PC-3 (cell line): ENCODE measurements at regions not wholly inside any gene's neighbourhood (a gene's known extent, or its start where the extent isn't known, plus 50 kb on each side); places are given as distances from the start of the nearest gene placed in this dataset.
"Not testable (repeated sequence)": the region's sequence is repeated elsewhere in the genome, so short reads cannot be mapped to it uniquely, and the experiment has no call there.

Source experiments
- ATAC-seq: fragments of 200-7000 bp; cut with Tn5 transposase; 2 replicates; pipeline ENCODE4 v1.9.1; 2020; ENCODE audit warnings: mild to moderate bottlenecking, moderate library complexity
- BruUV-seq: library from RNA; stranded (reverse); fragments of 400-500 nt; replicated peaks from 2 replicates; lab custom pipeline; 2021; lab: Mats Ljungman, UMichigan
- CTCF ChIA-PET: fragments of 300-600 bp; sonication (Branson Sonifier 250); formaldehyde crosslinking; loops from one replicate; lab custom pipeline; 2022; ENCODE audit warnings: antibody characterized with exemption; lab: Charles Lee
- POLR2A ChIA-PET: fragments of 300-600 bp; sonication (Branson Sonifier 250); formaldehyde crosslinking; loops from one replicate; lab custom pipeline; 2022; ENCODE audit warnings: antibody characterized with exemption; ENCODE audit not compliant: unreplicated experiment; lab: Charles Lee
- DNase-seq: peaks from one replicate; pipeline ENCODE4 v3.0.0-alpha.2; 2015
- H2AFZ ChIP-seq: fragments of 300-600 bp; sonication (generic); 2 replicates; pipeline ENCODE4 v1.6.0; 2016; ENCODE audit warnings: antibody characterized with exemption, low read length
- H3F3A ChIP-seq: fragments of 300-600 bp; sonication (generic); one replicate; pipeline ENCODE4 v1.6.0; 2017; ENCODE audit warnings: antibody characterized with exemption, low read length, control low read depth, mild to moderate bottlenecking; ENCODE audit not compliant: unreplicated experiment
- H3K27ac ChIP-seq: fragments of 300-600 bp; sonication (generic); 2 replicates; pipeline ENCODE4 v1.5.1; 2016; ENCODE audit warnings: mild to moderate bottlenecking, low read length
- H3K27me3 ChIP-seq: fragments of 300-600 bp; sonication (generic); 2 replicates; pipeline ENCODE4 v1.6.1; 2016; ENCODE audit warnings: low read length, mixed read lengths
- H3K36me3 ChIP-seq: fragments of 300-600 bp; sonication (generic); 2 replicates; pipeline ENCODE4 v1.6.1; 2016; ENCODE audit warnings: low read depth, mixed run types, low read length, mixed read lengths
- H3K4me1 ChIP-seq: fragments of 300-600 bp; sonication (generic); 2 replicates; pipeline ENCODE4 v1.5.1; 2016; ENCODE audit warnings: low read length; ENCODE audit not compliant: insufficient read depth
- H3K4me2 ChIP-seq: fragments of 300-600 bp; sonication (generic); 2 replicates; pipeline ENCODE4 v1.6.0; 2016; ENCODE audit warnings: low read length
- H3K4me3 ChIP-seq: fragments of 300-600 bp; sonication (generic); 2 replicates; pipeline ENCODE4 v1.5.1; 2016; ENCODE audit warnings: mild to moderate bottlenecking, low read length, mixed read lengths
- H3K79me2 ChIP-seq: fragments of 300-600 bp; sonication (generic); 2 replicates; pipeline ENCODE4 v1.6.1; 2017; ENCODE audit warnings: low read length, mixed read lengths
- H3K9ac ChIP-seq: fragments of 300-600 bp; sonication (generic); 2 replicates; pipeline ENCODE4 v1.6.0; 2016; ENCODE audit warnings: mild to moderate bottlenecking, low read length
- H3K9me2 ChIP-seq: fragments of 300-600 bp; sonication (generic); replicated peaks from 2 replicates; pipeline ENCODE4 v1.6.1; 2016; ENCODE audit warnings: mixed run types, low read length, mixed read lengths
- H3K9me3 ChIP-seq: fragments of 300-600 bp; sonication (generic); 2 replicates; pipeline ENCODE4 v1.6.1; 2016; ENCODE audit warnings: low read length, mixed read lengths
- H4K20me1 ChIP-seq: fragments of 300-600 bp; sonication (generic); 2 replicates; pipeline ENCODE4 v1.6.1; 2016; ENCODE audit warnings: low read length, mixed read lengths
- CTCF ChIP-seq: fragments of 300-600 bp; sonication (generic); conservative IDR thresholded peaks from 2 replicates; pipeline ENCODE4 v1.5.1; 2017; ENCODE audit warnings: antibody characterized with exemption, low read depth, mild to moderate bottlenecking, low read length
- EZH2 ChIP-seq: fragments of 300-600 bp; sonication (generic); IDR thresholded peaks from one replicate; pipeline ENCODE4 v1.6.1; 2017; ENCODE audit warnings: antibody characterized with exemption, mild to moderate bottlenecking, low read length; ENCODE audit not compliant: unreplicated experiment
- EZH2phosphoT487 ChIP-seq: fragments of 300-600 bp; sonication (generic); IDR thresholded peaks from 2 replicates; pipeline ENCODE4 v1.6.1; 2018; ENCODE audit warnings: mild to moderate bottlenecking, antibody characterized with exemption, low read length, borderline replicate concordance
- intact Hi-C: fragments of 100-400 bp; cut with micrococcal nuclease; formaldehyde crosslinking; loops from 2 replicates; pipeline ENCODE4 v1.9.0; 2023

- no TSS peak for BruUV-seq
- H2AFZ ChIP-seq = no peak overlapping the region
Measured at GRCh38 chr4:186798951-186799659, 75.4 kb upstream of the FAT1 start.

GRCh38 chr4:186805020-186805820 lies 81.6 kb upstream of the FAT1 start:
- Histone ChIP-seq H3K9me3 (no peaks in the 10 kb centered on the region), H3K27me3 (no peaks in the 10 kb centered on the region), H3F3A (no peaks in the 10 kb centered on the region), H3K4me1 (no peaks in the 10 kb centered on the region), H3K9me2 (no peaks in the 10 kb centered on the region), H3K4me2 (no peak overlapping the region), H2AFZ (no peak overlapping the region), H3K4me3 (no peak overlapping the region), H3K27ac (no peak overlapping the region), H3K36me3 (no peaks in the 10 kb centered on the region), H3K9ac (no peak overlapping the region), H4K20me1 (no peaks in the 10 kb centered on the region), H3K79me2 (no peaks in the 10 kb centered on the region)
- ChIA-PET POLR2A (no interaction called here), CTCF (no interaction called here)
- no peak for ATAC-seq
- TF ChIP-seq EZH2phosphoT487 (no peak), EZH2 (no peak), CTCF (no peak)
- intact Hi-C loops = no loop called here
- no peak for DNase-seq
- BruUV-seq = no TSS peak

More at GRCh38 chr4:186798951-186799659, 75.4 kb upstream of the FAT1 start:
- Histone ChIP-seq H3K27me3 (no peaks in the 10 kb centered on the region), H3K79me2 (no peaks in the 10 kb centered on the region), H3F3A (no peaks in the 10 kb centered on the region), H3K9me2 (no peaks in the 10 kb centered on the region), H3K9me3 (no peaks in the 10 kb centered on the region), H3K4me1 (no peaks in the 10 kb centered on the region), H3K9ac (no peak overlapping the region), H3K4me3 (no peak overlapping the region), H4K20me1 (no peaks in the 10 kb centered on the region), H3K27ac (no peak overlapping the region), H3K4me2 (no peak overlapping the region), H3K36me3 (no peaks in the 10 kb centered on the region)
- TF ChIP-seq EZH2 = no peak
- no peak for TF ChIP-seq EZH2phosphoT487
- TF ChIP-seq CTCF = no peak
- DNase-seq (no peak), ATAC-seq (no peak)
- intact Hi-C loops = no loop called here
- ChIA-PET POLR2A (no interaction called here), CTCF (no interaction called here)

DNA sequence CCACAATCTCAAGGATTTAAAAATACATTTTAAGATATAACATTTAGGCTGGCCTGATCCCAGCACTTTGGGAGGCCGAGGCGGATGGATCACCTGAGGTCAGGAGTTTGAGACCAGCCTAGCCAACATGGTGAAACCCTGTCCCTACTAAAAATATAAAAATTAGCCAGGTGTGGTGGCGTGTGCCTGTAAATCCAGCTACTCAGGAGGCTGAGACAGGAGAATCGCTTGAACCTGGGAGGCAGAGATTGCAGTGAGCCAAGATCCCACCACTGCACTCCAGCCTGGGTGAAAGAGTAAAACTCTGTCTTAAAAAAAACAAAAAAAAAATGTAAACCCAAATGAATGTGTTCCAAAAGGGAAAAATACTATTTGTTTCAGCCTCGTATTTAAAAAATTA lies 82.3 kb upstream of the FAT1 start:
- H3K4me2 ChIP-seq, ATAC-seq, BruUV-seq, H3K9me2 ChIP-seq, CTCF ChIA-PET, H2AFZ ChIP-seq, intact Hi-C loops, H3K9ac ChIP-seq, H3K27me3 ChIP-seq, H3K79me2 ChIP-seq, H3K4me1 ChIP-seq, H3K36me3 ChIP-seq, H3F3A ChIP-seq, DNase-seq, H3K9me3 ChIP-seq, H4K20me1 ChIP-seq, H3K27ac ChIP-seq, POLR2A ChIA-PET, H3K4me3 ChIP-seq: not testable (repeated sequence)
